ENCODE measurements at regions not wholly inside any gene's neighbourhood (a gene's known extent, or its start where the extent isn't known, plus 50 kb on each side); places are given as distances from the start of the nearest gene placed in this dataset.
A peak's percentile ranks its signal among the peaks of the same experiment; 100 is the strongest.

DNA sequence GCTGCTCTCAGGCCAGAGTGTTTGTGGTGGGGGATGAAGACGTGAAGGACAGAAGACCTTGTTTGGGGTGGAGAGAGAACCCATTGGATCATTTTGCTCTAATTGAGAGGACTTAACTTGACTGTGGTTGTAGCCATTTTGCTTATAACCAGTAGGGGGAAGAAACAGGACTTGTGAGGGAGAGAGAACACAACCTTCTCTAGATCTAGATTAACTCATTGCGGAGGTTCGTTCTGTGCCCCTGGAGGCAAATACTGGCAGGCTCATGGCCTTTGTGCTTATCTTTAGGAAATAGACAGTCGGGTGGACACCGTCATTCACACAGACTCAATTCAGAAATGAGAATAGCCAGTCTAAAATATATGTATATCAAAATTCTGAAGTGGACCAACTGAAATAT is 147.0 kb upstream of the LHCGR start:
- DNase-seq (ENCODE audit: low spot score), result no peak
- Mint-ChIP-seq H3K9me3 (peaks cover 3% of the 10 kb centered on the region), H3K36me3 (peaks cover 2% of the 10 kb centered on the region), H3K27ac (no peak overlapping the region), H3K4me1 (peaks cover 25% of the 10 kb centered on the region), H3K4me3 (no peak overlapping the region), H3K27me3 (ENCODE audit: insufficient read depth, low read depth) (peaks cover 4% of the 10 kb centered on the region)
- Histone ChIP-seq H3K27ac (no peak overlapping the region), H3K79me2 (ENCODE audit: low read depth) (no peaks in the 10 kb centered on the region), H3K4me3 (no peak overlapping the region), H3K27me3 (no peaks in the 10 kb centered on the region), H3K9ac (no peak overlapping the region), H3K36me3 (no peaks in the 10 kb centered on the region), H3F3A (ENCODE audit: low read depth) (no peaks in the 10 kb centered on the region), H3K4me1 (peaks cover 11% of the 10 kb centered on the region), H2AFZ (replicated peaks) (no peak overlapping the region), H3K9me3 (ENCODE audit: low read depth) (no peaks in the 10 kb centered on the region), H3K4me2 (no peak overlapping the region), H4K20me1 (ENCODE audit: low read depth) (no peaks in the 10 kb centered on the region)
- TF ChIP-seq EZH2 (IDR thresholded peaks at IDR 0.05) (no peak), EZH2phosphoT487 (IDR thresholded peaks at IDR 0.05) (no peak)
- TF ChIP-seq, protein P1, sequence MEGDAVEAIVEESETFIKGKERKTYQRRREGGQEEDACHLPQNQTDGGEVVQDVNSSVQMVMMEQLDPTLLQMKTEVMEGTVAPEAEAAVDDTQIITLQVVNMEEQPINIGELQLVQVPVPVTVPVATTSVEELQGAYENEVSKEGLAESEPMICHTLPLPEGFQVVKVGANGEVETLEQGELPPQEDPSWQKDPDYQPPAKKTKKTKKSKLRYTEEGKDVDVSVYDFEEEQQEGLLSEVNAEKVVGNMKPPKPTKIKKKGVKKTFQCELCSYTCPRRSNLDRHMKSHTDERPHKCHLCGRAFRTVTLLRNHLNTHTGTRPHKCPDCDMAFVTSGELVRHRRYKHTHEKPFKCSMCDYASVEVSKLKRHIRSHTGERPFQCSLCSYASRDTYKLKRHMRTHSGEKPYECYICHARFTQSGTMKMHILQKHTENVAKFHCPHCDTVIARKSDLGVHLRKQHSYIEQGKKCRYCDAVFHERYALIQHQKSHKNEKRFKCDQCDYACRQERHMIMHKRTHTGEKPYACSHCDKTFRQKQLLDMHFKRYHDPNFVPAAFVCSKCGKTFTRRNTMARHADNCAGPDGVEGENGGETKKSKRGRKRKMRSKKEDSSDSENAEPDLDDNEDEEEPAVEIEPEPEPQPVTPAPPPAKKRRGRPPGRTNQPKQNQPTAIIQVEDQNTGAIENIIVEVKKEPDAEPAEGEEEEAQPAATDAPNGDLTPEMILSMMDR (IDR thresholded peaks at IDR 0.05), result peak; percentile 16

DNA sequence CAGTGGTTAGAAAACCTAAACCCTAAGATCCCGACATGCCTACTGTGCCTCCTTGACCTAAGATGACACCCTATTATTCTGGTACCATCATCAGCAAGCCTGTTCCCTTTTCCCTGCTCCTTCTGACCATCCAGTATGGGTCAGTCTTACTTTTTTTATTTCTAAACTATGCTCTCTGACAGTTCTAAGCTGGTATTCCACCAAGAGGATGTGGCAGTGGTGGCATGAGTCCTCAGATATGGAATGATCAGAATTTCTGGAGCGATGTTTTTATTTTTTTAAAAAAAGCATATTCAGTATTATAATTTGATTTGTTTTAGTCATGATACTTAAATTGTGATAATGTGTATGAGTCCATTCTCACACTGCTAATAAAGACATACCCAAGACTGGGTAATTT is 145.9 kb upstream of the LHCGR start:
- Histone ChIP-seq H3K9me3 (ENCODE audit: low read depth) (no peaks in the 10 kb centered on the region), H3K4me2 (no peak overlapping the region), H3K36me3 (no peaks in the 10 kb centered on the region), H3K9ac (no peak overlapping the region), H3K79me2 (ENCODE audit: low read depth) (no peaks in the 10 kb centered on the region), H3K4me1 (peaks cover 11% of the 10 kb centered on the region), H2AFZ (replicated peaks) (no peak overlapping the region), H3K27me3 (no peaks in the 10 kb centered on the region), H3K4me3 (no peak overlapping the region), H3F3A (ENCODE audit: low read depth) (no peaks in the 10 kb centered on the region), H4K20me1 (ENCODE audit: low read depth) (no peaks in the 10 kb centered on the region), H3K27ac (no peak overlapping the region)
- no peak for TF ChIP-seq EZH2phosphoT487 (IDR thresholded peaks at IDR 0.05)
- no peak overlapping the region for H3K27ac Mint-ChIP-seq
- peaks cover 4% of the 10 kb centered on the region for H3K27me3 Mint-ChIP-seq (ENCODE audit: insufficient read depth, low read depth)
- H3K36me3 Mint-ChIP-seq, result peaks cover 2% of the 10 kb centered on the region
- H3K9me3 Mint-ChIP-seq, result peaks cover 3% of the 10 kb centered on the region
- no peak for DNase-seq (ENCODE audit: low spot score)
- H3K4me1 Mint-ChIP-seq, result peaks cover 25% of the 10 kb centered on the region
- H3K4me3 Mint-ChIP-seq, result no peak overlapping the region

DNA sequence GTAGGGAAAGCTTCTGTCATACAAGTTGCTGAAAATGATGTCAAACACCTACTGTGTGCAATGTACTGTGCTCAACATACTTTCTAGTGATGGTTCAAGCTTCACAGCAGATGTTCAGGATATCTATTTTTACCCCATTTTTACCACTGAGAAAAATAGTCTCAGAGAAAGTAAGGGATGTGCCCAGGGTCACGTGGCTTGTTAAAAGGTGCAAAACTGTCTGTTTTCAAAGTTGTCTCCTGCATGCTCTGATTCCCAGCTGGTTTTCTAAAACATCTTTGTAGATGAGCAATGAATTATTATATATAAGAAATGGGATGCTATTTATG is 145.5 kb upstream of the LHCGR start:
- TF ChIP-seq, protein P1 (IDR thresholded peaks at IDR 0.05), result no peak
- TF ChIP-seq EZH2 (IDR thresholded peaks at IDR 0.05) (no peak), EZH2phosphoT487 (IDR thresholded peaks at IDR 0.05) (no peak)
- H3K27ac Mint-ChIP-seq, result no peak overlapping the region
- Histone ChIP-seq H3K4me2 (no peak overlapping the region), H3K27me3 (no peaks in the 10 kb centered on the region), H4K20me1 (ENCODE audit: low read depth) (no peaks in the 10 kb centered on the region), H3K9ac (no peak overlapping the region), H3K27ac (no peak overlapping the region), H3K4me3 (no peak overlapping the region), H2AFZ (replicated peaks) (no peak overlapping the region), H3K36me3 (no peaks in the 10 kb centered on the region), H3F3A (ENCODE audit: low read depth) (no peaks in the 10 kb centered on the region), H3K79me2 (ENCODE audit: low read depth) (no peaks in the 10 kb centered on the region), H3K9me3 (ENCODE audit: low read depth) (no peaks in the 10 kb centered on the region), H3K4me1 (peaks cover 11% of the 10 kb centered on the region)
- DNase-seq (ENCODE audit: low spot score), result no peak
- H3K4me1 Mint-ChIP-seq, result peaks cover 22% of the 10 kb centered on the region
- H3K27me3 Mint-ChIP-seq (ENCODE audit: insufficient read depth, low read depth), result peaks cover 4% of the 10 kb centered on the region
- no peak overlapping the region for H3K4me3 Mint-ChIP-seq
- peaks cover 2% of the 10 kb centered on the region for H3K36me3 Mint-ChIP-seq
- H3K9me3 Mint-ChIP-seq, result peaks cover 3% of the 10 kb centered on the region

DNA sequence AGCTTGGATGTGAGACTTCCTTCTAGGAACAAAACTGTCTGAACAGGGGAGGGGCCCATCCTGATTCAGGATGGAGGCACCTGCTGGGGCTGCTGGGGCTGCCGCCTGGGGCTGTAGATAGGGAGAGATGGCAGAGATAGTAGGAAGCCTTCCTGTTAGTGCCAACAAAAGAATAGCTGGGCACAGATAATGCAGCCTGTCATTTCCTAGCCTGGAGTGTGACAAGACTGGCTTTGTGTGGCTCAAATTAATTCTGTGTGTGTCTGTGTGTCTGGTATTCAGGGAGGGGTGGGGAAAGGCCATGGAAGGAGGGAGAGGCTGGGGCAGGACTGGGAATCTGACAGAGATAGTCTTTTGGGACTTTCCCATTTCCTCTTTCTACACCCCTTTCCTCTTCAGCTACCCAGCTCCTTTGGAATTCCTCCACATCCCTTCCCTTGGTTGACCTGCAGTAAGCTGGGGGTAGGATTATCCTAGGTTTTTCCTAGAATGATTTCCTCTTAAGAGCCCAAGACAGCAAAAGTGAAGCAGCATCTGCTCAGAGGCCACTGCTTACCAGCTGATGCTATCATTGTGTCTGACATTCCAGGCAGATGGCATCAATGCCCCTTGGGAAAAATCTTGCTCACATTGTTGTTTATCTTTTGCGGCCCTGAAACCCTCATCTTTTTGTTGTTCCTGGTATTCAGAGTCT is 144.9 kb upstream of the LHCGR start:
- no peak overlapping the region for H3K4me3 Mint-ChIP-seq
- H3K27ac Mint-ChIP-seq, result no peak overlapping the region

More for the DNA sequence above, 144.9 kb upstream of the LHCGR start:
- peaks cover 11% of the 10 kb centered on the region for H3K4me1 ChIP-seq
- peak; percentile 9 for DNase-seq (ENCODE audit: low spot score)
- H3K4me2 ChIP-seq, result no peak overlapping the region
- no peaks in the 10 kb centered on the region for H4K20me1 ChIP-seq (ENCODE audit: low read depth)
- H3K9ac ChIP-seq, result no peak overlapping the region
- H2AFZ ChIP-seq (replicated peaks), result peak overlapping the region; percentile 68
- no peak overlapping the region for H3K27ac ChIP-seq
- H3K27me3 Mint-ChIP-seq (ENCODE audit: insufficient read depth, low read depth), result peaks cover 4% of the 10 kb centered on the region
- no peak overlapping the region for H3K4me3 ChIP-seq
- H3F3A ChIP-seq (ENCODE audit: low read depth), result no peaks in the 10 kb centered on the region
- peaks cover 2% of the 10 kb centered on the region for H3K36me3 Mint-ChIP-seq
- no peaks in the 10 kb centered on the region for H3K79me2 ChIP-seq (ENCODE audit: low read depth)
- no peaks in the 10 kb centered on the region for H3K9me3 ChIP-seq (ENCODE audit: low read depth)
- no peaks in the 10 kb centered on the region for H3K36me3 ChIP-seq
- H3K4me1 Mint-ChIP-seq, result peaks cover 19% of the 10 kb centered on the region
- peaks cover 3% of the 10 kb centered on the region for H3K9me3 Mint-ChIP-seq
- TF ChIP-seq, protein P1 (IDR thresholded peaks at IDR 0.05), result no peak
- TF ChIP-seq EZH2 (IDR thresholded peaks at IDR 0.05) (no peak), EZH2phosphoT487 (IDR thresholded peaks at IDR 0.05) (no peak)
- H3K27me3 ChIP-seq, result no peaks in the 10 kb centered on the region

Data from neural progenitor cell (in vitro differentiated cells).